ENCODE measurements at regions not wholly inside any gene's neighbourhood (a gene's known extent, or its start where the extent isn't known, plus 50 kb on each side); places are given as distances from the start of the nearest gene placed in this dataset.

GRCh38 chr10:113219446-113219845, 269.4 kb downstream of the TCF7L2 start:
- no peak for DNase-seq (ENCODE audit: low read depth in 4 of 4, low spot score in 3 of 4)

- DNase-seq (ENCODE audit: low read depth in 4 of 4, low spot score in 3 of 4): no peak
Observed at GRCh38 chr10:113221756-113222168, 271.7 kb downstream of the TCF7L2 start.

GRCh38 chr10:113222207-113222606, 272.2 kb downstream of the TCF7L2 start:
- no peak for DNase-seq (ENCODE audit: low read depth in 4 of 4, low spot score in 3 of 4)

- DNase-seq (ENCODE audit: low read depth in 4 of 4, low spot score in 3 of 4): no peak
Observed at GRCh38 chr10:113225364-113225763, 275.3 kb downstream of the TCF7L2 start.

GRCh38 chr10:113225903-113226302, 275.9 kb downstream of the TCF7L2 start:
- no peak for DNase-seq (ENCODE audit: low read depth in 4 of 4, low spot score in 3 of 4)

- DNase-seq (ENCODE audit: low read depth in 4 of 4, low spot score in 3 of 4): no peak
Observed at GRCh38 chr10:113226399-113226798, 276.4 kb downstream of the TCF7L2 start.

GRCh38 chr10:113226831-113227445, 276.9 kb downstream of the TCF7L2 start:
- DNase-seq (ENCODE audit: low read depth in 4 of 4, low spot score in 3 of 4): no peak

GRCh38 chr10:113228530-113228929, 278.5 kb downstream of the TCF7L2 start:
- DNase-seq (ENCODE audit: low read depth in 4 of 4, low spot score in 3 of 4): no peak

GRCh38 chr10:113230011-113230610, 280.1 kb downstream of the TCF7L2 start:
- no peak for DNase-seq (ENCODE audit: low read depth in 4 of 4, low spot score in 3 of 4)

- DNase-seq (ENCODE audit: low read depth in 4 of 4, low spot score in 3 of 4): no peak
Observed at GRCh38 chr10:113232928-113233511, 283.0 kb downstream of the TCF7L2 start.

- no peak for DNase-seq (ENCODE audit: low read depth in 4 of 4, low spot score in 3 of 4)
Observed at GRCh38 chr10:113234481-113234880, 284.4 kb downstream of the TCF7L2 start.

GRCh38 chr10:113235508-113235907, 285.5 kb downstream of the TCF7L2 start:
- no peak for DNase-seq (ENCODE audit: low read depth in 4 of 4, low spot score in 3 of 4)

- DNase-seq (ENCODE audit: low read depth in 4 of 4, low spot score in 3 of 4): no peak
Observed at GRCh38 chr10:113236998-113237397, 287.0 kb downstream of the TCF7L2 start.

- DNase-seq (ENCODE audit: low read depth in 4 of 4, low spot score in 3 of 4): no peak
Observed at GRCh38 chr10:113239566-113240350, 289.7 kb downstream of the TCF7L2 start.

- no peak for DNase-seq (ENCODE audit: low read depth in 4 of 4, low spot score in 3 of 4)
Observed at GRCh38 chr10:113240736-113241135, 290.7 kb downstream of the TCF7L2 start.

GRCh38 chr10:113241599-113242360, 291.7 kb downstream of the TCF7L2 start:
- DNase-seq (ENCODE audit: low read depth in 4 of 4, low spot score in 3 of 4): no peak

- DNase-seq (ENCODE audit: low read depth in 4 of 4, low spot score in 3 of 4): no peak
Observed at GRCh38 chr10:113243311-113243710, 293.3 kb downstream of the TCF7L2 start.

- DNase-seq (ENCODE audit: low read depth in 4 of 4, low spot score in 3 of 4): no peak
Observed at GRCh38 chr10:113244750-113245149, 294.7 kb downstream of the TCF7L2 start.

GRCh38 chr10:113245286-113245685, 295.2 kb downstream of the TCF7L2 start:
- no peak for DNase-seq (ENCODE audit: low read depth in 4 of 4, low spot score in 3 of 4)

- DNase-seq (ENCODE audit: low read depth in 4 of 4, low spot score in 3 of 4): no peak
Observed at GRCh38 chr10:113247050-113247449, 297.0 kb downstream of the TCF7L2 start.

All from right renal pelvis (tissue), 4 donors.